ENCODE measurements at regions not wholly inside any gene's neighbourhood (a gene's known extent, or its start where the extent isn't known, plus 50 kb on each side); places are given as distances from the start of the nearest gene placed in this dataset.

- TF ChIP-seq POLR2A (IDR thresholded peaks at IDR 0.05): no peak
- no peak for TF ChIP-seq CTCF (IDR thresholded peaks at IDR 0.05)
- TF ChIP-seq EP300 (IDR thresholded peaks at IDR 0.05): no peak
- TF ChIP-seq POLR2AphosphoS5 (IDR thresholded peaks at IDR 0.05): no peak
Observed at GRCh38 chr6:169991913-169992312, 240.5 kb downstream of the ERMARD start.

Measured in gastroesophageal sphincter (tissue), 3 donors.